ENCODE measurements at regions not wholly inside any gene's neighbourhood (a gene's known extent, or its start where the extent isn't known, plus 50 kb on each side); places are given as distances from the start of the nearest gene placed in this dataset.

GRCh38 chr20:52019313-52019712, 172.3 kb downstream of the ZFP64 start:
- Histone ChIP-seq H3K4me1 (ENCODE audit: control insufficient read depth, insufficient read depth, low read length) (no peaks in the 10 kb centered on the region), H3K36me3 (ENCODE audit: control insufficient read depth, insufficient read depth, low read length) (no peaks in the 10 kb centered on the region)

GRCh38 chr20:52017669-52018317, 173.8 kb downstream of the ZFP64 start:
- Histone ChIP-seq H3K4me3 (ENCODE audit: low read length) (no peak overlapping the region), H3K4me1 (ENCODE audit: control insufficient read depth, insufficient read depth, low read length) (no peaks in the 10 kb centered on the region), H3K9ac (ENCODE audit: low read length) (no peak overlapping the region), H3K27ac (ENCODE audit: low read depth, low read length) (no peak overlapping the region), H3K36me3 (ENCODE audit: control insufficient read depth, insufficient read depth, low read length) (no peaks in the 10 kb centered on the region), H3K27me3 (ENCODE audit: control insufficient read depth, insufficient read depth, low read length) (no peaks in the 10 kb centered on the region)

More at GRCh38 chr20:52019313-52019712, 172.3 kb downstream of the ZFP64 start:
- H3K4me3 ChIP-seq (ENCODE audit: low read length) = no peak overlapping the region
- no peak overlapping the region for H3K27ac ChIP-seq (ENCODE audit: low read depth, low read length)
- no peak overlapping the region for H3K9ac ChIP-seq (ENCODE audit: low read length)
- no peaks in the 10 kb centered on the region for H3K27me3 ChIP-seq (ENCODE audit: control insufficient read depth, insufficient read depth, low read length)

GRCh38 chr20:52016022-52016421, 175.6 kb downstream of the ZFP64 start:
- no peak overlapping the region for H3K27ac ChIP-seq (ENCODE audit: low read depth, low read length)
- H3K27me3 ChIP-seq (ENCODE audit: control insufficient read depth, insufficient read depth, low read length) = no peaks in the 10 kb centered on the region
- H3K36me3 ChIP-seq (ENCODE audit: control insufficient read depth, insufficient read depth, low read length) = no peaks in the 10 kb centered on the region
- no peak overlapping the region for H3K4me3 ChIP-seq (ENCODE audit: low read length)
- no peaks in the 10 kb centered on the region for H3K4me1 ChIP-seq (ENCODE audit: control insufficient read depth, insufficient read depth, low read length)
- no peak overlapping the region for H3K9ac ChIP-seq (ENCODE audit: low read length)

GRCh38 chr20:52015155-52015554, 176.4 kb downstream of the ZFP64 start:
- H3K4me3 ChIP-seq (ENCODE audit: low read length) = no peak overlapping the region
- H3K27me3 ChIP-seq (ENCODE audit: control insufficient read depth, insufficient read depth, low read length) = no peaks in the 10 kb centered on the region
- H3K36me3 ChIP-seq (ENCODE audit: control insufficient read depth, insufficient read depth, low read length) = no peaks in the 10 kb centered on the region
- H3K9ac ChIP-seq (ENCODE audit: low read length) = no peak overlapping the region
- H3K4me1 ChIP-seq (ENCODE audit: control insufficient read depth, insufficient read depth, low read length) = no peaks in the 10 kb centered on the region
- no peak overlapping the region for H3K27ac ChIP-seq (ENCODE audit: low read depth, low read length)

- H3K9ac ChIP-seq (ENCODE audit: low read length) = no peak overlapping the region
- H3K36me3 ChIP-seq (ENCODE audit: control insufficient read depth, insufficient read depth, low read length) = no peaks in the 10 kb centered on the region
- no peak overlapping the region for H3K27ac ChIP-seq (ENCODE audit: low read depth, low read length)
- H3K4me1 ChIP-seq (ENCODE audit: control insufficient read depth, insufficient read depth, low read length) = no peaks in the 10 kb centered on the region
- H3K4me3 ChIP-seq (ENCODE audit: low read length) = no peak overlapping the region
- no peaks in the 10 kb centered on the region for H3K27me3 ChIP-seq (ENCODE audit: control insufficient read depth, insufficient read depth, low read length)
These were observed 179.5 kb downstream of the ZFP64 start for GRCh38 chr20:52012079-52012478.

- no peaks in the 10 kb centered on the region for H3K36me3 ChIP-seq (ENCODE audit: control insufficient read depth, insufficient read depth, low read length)
These were observed 180.5 kb downstream of the ZFP64 start for GRCh38 chr20:52011093-52011492.

GRCh38 chr20:52010541-52010940, 181.0 kb downstream of the ZFP64 start:
- Histone ChIP-seq H3K4me1 (ENCODE audit: control insufficient read depth, insufficient read depth, low read length) (no peaks in the 10 kb centered on the region), H3K36me3 (ENCODE audit: control insufficient read depth, insufficient read depth, low read length) (no peaks in the 10 kb centered on the region), H3K4me3 (ENCODE audit: low read length) (no peak overlapping the region), H3K27me3 (ENCODE audit: control insufficient read depth, insufficient read depth, low read length) (no peaks in the 10 kb centered on the region), H3K9ac (ENCODE audit: low read length) (no peak overlapping the region), H3K27ac (ENCODE audit: low read depth, low read length) (no peak overlapping the region)

More at GRCh38 chr20:52011093-52011492, 180.5 kb downstream of the ZFP64 start:
- Histone ChIP-seq H3K9ac (ENCODE audit: low read length) (no peak overlapping the region), H3K4me1 (ENCODE audit: control insufficient read depth, insufficient read depth, low read length) (no peaks in the 10 kb centered on the region), H3K27ac (ENCODE audit: low read depth, low read length) (no peak overlapping the region), H3K4me3 (ENCODE audit: low read length) (no peak overlapping the region), H3K27me3 (ENCODE audit: control insufficient read depth, insufficient read depth, low read length) (no peaks in the 10 kb centered on the region)

- Histone ChIP-seq H3K4me3 (ENCODE audit: low read length) (no peak overlapping the region), H3K9ac (ENCODE audit: low read length) (no peak overlapping the region), H3K36me3 (ENCODE audit: control insufficient read depth, insufficient read depth, low read length) (no peaks in the 10 kb centered on the region), H3K4me1 (ENCODE audit: control insufficient read depth, insufficient read depth, low read length) (no peaks in the 10 kb centered on the region), H3K27ac (ENCODE audit: low read depth, low read length) (no peak overlapping the region), H3K27me3 (ENCODE audit: control insufficient read depth, insufficient read depth, low read length) (no peaks in the 10 kb centered on the region)
These were observed 182.7 kb downstream of the ZFP64 start for GRCh38 chr20:52008874-52009273.

GRCh38 chr20:52004715-52005114, 186.9 kb downstream of the ZFP64 start:
- Histone ChIP-seq H3K4me1 (ENCODE audit: control insufficient read depth, insufficient read depth, low read length) (no peaks in the 10 kb centered on the region), H3K4me3 (ENCODE audit: low read length) (no peak overlapping the region), H3K27me3 (ENCODE audit: control insufficient read depth, insufficient read depth, low read length) (no peaks in the 10 kb centered on the region)

GRCh38 chr20:52004018-52004417, 187.6 kb downstream of the ZFP64 start:
- H3K36me3 ChIP-seq (ENCODE audit: control insufficient read depth, insufficient read depth, low read length) = no peaks in the 10 kb centered on the region
- no peak overlapping the region for H3K27ac ChIP-seq (ENCODE audit: low read depth, low read length)
- H3K9ac ChIP-seq (ENCODE audit: low read length) = no peak overlapping the region
- no peaks in the 10 kb centered on the region for H3K4me1 ChIP-seq (ENCODE audit: control insufficient read depth, insufficient read depth, low read length)
- no peak overlapping the region for H3K4me3 ChIP-seq (ENCODE audit: low read length)
- no peaks in the 10 kb centered on the region for H3K27me3 ChIP-seq (ENCODE audit: control insufficient read depth, insufficient read depth, low read length)

More at GRCh38 chr20:52004715-52005114, 186.9 kb downstream of the ZFP64 start:
- Histone ChIP-seq H3K9ac (ENCODE audit: low read length) (no peak overlapping the region), H3K27ac (ENCODE audit: low read depth, low read length) (no peak overlapping the region), H3K36me3 (ENCODE audit: control insufficient read depth, insufficient read depth, low read length) (no peaks in the 10 kb centered on the region)

GRCh38 chr20:52003415-52003814, 188.2 kb downstream of the ZFP64 start:
- no peaks in the 10 kb centered on the region for H3K27me3 ChIP-seq (ENCODE audit: control insufficient read depth, insufficient read depth, low read length)
- no peak overlapping the region for H3K9ac ChIP-seq (ENCODE audit: low read length)
- H3K36me3 ChIP-seq (ENCODE audit: control insufficient read depth, insufficient read depth, low read length) = no peaks in the 10 kb centered on the region
- H3K27ac ChIP-seq (ENCODE audit: low read depth, low read length) = no peak overlapping the region
- H3K4me1 ChIP-seq (ENCODE audit: control insufficient read depth, insufficient read depth, low read length) = no peaks in the 10 kb centered on the region
- H3K4me3 ChIP-seq (ENCODE audit: low read length) = no peak overlapping the region

- no peak overlapping the region for H3K27ac ChIP-seq (ENCODE audit: low read depth, low read length)
- no peaks in the 10 kb centered on the region for H3K4me1 ChIP-seq (ENCODE audit: control insufficient read depth, insufficient read depth, low read length)
- H3K27me3 ChIP-seq (ENCODE audit: control insufficient read depth, insufficient read depth, low read length) = no peaks in the 10 kb centered on the region
- no peaks in the 10 kb centered on the region for H3K36me3 ChIP-seq (ENCODE audit: control insufficient read depth, insufficient read depth, low read length)
- H3K4me3 ChIP-seq (ENCODE audit: low read length) = no peak overlapping the region
- no peak overlapping the region for H3K9ac ChIP-seq (ENCODE audit: low read length)
These were observed 189.4 kb downstream of the ZFP64 start for GRCh38 chr20:52001999-52002666.
